AG09309 (cell line): ENCODE measurements at regions not wholly inside any gene's neighbourhood (a gene's known extent, or its start where the extent isn't known, plus 50 kb on each side); places are given as distances from the start of the nearest gene placed in this dataset.

Experiments used
- DNase-seq: peaks from one replicate; pipeline ENCODE4 v3.0.0-alpha.2; 2010; ENCODE audit warnings: low read depth
- H3K4me3 ChIP-seq: 2 replicates; pipeline ENCODE4 v1.5.1; 2011; ENCODE audit warnings: mild to moderate bottlenecking, low read depth, low read length, moderate library complexity; ENCODE audit not compliant: control insufficient read depth
- TF ChIP-seq, protein P1 (sequence below): IDR thresholded peaks from 2 replicates; pipeline ENCODE4 v1.5.1; 2011; ENCODE audit warnings: mild to moderate bottlenecking, low read depth, low read length, inconsistent platforms; ENCODE audit not compliant: insufficient read depth, control insufficient read depth; ENCODE audit errors: missing control alignments

- TF ChIP-seq, protein P1, sequence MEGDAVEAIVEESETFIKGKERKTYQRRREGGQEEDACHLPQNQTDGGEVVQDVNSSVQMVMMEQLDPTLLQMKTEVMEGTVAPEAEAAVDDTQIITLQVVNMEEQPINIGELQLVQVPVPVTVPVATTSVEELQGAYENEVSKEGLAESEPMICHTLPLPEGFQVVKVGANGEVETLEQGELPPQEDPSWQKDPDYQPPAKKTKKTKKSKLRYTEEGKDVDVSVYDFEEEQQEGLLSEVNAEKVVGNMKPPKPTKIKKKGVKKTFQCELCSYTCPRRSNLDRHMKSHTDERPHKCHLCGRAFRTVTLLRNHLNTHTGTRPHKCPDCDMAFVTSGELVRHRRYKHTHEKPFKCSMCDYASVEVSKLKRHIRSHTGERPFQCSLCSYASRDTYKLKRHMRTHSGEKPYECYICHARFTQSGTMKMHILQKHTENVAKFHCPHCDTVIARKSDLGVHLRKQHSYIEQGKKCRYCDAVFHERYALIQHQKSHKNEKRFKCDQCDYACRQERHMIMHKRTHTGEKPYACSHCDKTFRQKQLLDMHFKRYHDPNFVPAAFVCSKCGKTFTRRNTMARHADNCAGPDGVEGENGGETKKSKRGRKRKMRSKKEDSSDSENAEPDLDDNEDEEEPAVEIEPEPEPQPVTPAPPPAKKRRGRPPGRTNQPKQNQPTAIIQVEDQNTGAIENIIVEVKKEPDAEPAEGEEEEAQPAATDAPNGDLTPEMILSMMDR, result no peak
- DNase-seq, result no peak
- H3K4me3 ChIP-seq, result no peak overlapping the region
Measured at GRCh38 chr6:115575285-115575684, 485.4 kb downstream of the FRK start.

DNA sequence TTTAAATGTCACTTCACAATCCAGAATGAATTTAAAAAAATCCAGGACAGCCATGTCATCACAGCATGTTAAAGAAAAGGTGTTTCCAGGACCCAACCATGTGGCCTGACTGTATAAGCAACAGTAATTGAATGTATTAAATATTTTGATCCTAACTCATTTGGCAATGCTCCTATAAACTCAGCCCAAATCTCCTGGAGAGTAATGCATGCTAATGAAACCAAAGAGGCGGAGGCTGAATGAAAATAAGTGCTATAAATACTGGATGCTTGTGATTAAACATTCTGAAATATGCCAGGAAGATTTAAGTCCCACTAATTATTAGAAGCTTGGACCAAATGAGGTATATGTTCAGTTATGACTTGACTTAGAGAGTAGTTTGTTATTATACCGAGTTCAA is 486.8 kb downstream of the FRK start:
- H3K4me3 ChIP-seq, result no peak overlapping the region
- DNase-seq, result no peak
- TF ChIP-seq, protein P1, result no peak

- DNase-seq, result peak; percentile 10
- TF ChIP-seq, protein P1, result no peak
- H3K4me3 ChIP-seq, result no peak overlapping the region
Measured at GRCh38 chr6:115570331-115570730, 490.4 kb downstream of the FRK start.

DNA sequence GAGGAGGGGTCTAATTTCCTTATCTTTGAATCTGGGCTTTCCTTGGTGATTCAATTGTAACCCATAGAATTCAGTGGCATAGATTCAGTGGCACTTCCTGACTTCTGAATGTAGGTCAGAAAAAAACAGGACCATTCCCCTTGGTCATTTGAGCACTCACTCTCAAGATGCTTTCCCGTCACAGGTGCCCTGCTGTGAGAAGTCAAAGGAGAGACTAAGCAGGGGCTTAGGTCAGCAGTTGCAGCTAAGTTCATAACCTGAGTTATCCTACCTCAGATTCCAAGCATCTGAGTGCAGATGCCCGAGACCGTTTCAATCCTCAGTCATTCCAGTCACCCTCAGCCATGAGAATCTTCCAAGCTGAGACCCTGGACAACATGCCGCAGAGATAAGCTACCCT is 506.6 kb downstream of the FRK start:
- DNase-seq, result no peak
- TF ChIP-seq, protein P1, result no peak
- no peak overlapping the region for H3K4me3 ChIP-seq

DNA sequence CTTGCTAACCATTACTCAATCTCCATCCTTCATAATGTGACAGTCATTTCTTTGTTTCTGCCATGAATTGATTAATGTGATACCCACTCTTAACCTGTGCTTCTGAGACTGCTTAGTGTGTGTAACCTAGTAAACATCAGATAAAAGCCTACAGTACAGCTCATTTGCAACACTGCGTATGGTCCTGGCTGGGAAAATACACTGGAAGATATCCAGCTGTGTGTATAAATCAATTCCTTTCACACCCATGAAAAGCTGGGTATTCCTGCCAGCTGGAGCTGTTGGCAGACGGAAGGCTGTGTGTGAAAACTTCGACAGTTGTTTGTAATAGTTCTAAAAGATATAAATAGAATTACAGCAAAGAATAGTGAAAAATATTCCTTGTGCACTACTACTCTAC is 509.2 kb downstream of the FRK start:
- TF ChIP-seq, protein P1, result no peak
- no peak overlapping the region for H3K4me3 ChIP-seq
- DNase-seq, result no peak

GRCh38 chr6:115545672-115545986 is 515.1 kb downstream of the FRK start:
- no peak overlapping the region for H3K4me3 ChIP-seq
- TF ChIP-seq, protein P1, result no peak
- no peak for DNase-seq
